CD4-positive, alpha-beta memory T cell (primary cell): ENCODE measurements at regions not wholly inside any gene's neighbourhood (a gene's known extent, or its start where the extent isn't known, plus 50 kb on each side); places are given as distances from the start of the nearest gene placed in this dataset.

Experiments
- CTCF ChIA-PET: fragments of 350-600 bp; sonication (Branson Sonifier 250); formaldehyde crosslinking; loops from one replicate; lab custom pipeline; 2021; ENCODE audit warnings: inconsistent platforms; ENCODE audit not compliant: partially characterized antibody; lab: Charles Lee
- POLR2A ChIA-PET: fragments of 350-600 bp; sonication (Branson Sonifier 250); formaldehyde crosslinking; loops from one replicate; lab custom pipeline; 2021; ENCODE audit not compliant: partially characterized antibody; lab: Charles Lee
- DNase-seq, 5 donors: peaks; one replicate each; pipeline versions ENCODE4 v3.0.0 to v3.0.0-alpha.2; 2020 to 2022; ENCODE audit warnings: mixed read lengths in 1 of 5
- H3K27ac ChIP-seq: one replicate; pipeline ENCODE4 v1.7.0; 2013; ENCODE audit warnings: low read depth, low read length
- H3K27me3 ChIP-seq: 2 replicates; pipeline ENCODE4 v1.7.0; 2013; ENCODE audit warnings: mild to moderate bottlenecking, low read length, moderate library complexity; ENCODE audit not compliant: insufficient read depth
- H3K36me3 ChIP-seq: 2 replicates; pipeline ENCODE4 v1.7.0; 2013; ENCODE audit warnings: mild to moderate bottlenecking, low read length, moderate library complexity; ENCODE audit not compliant: insufficient read depth
- H3K4me1 ChIP-seq: 2 replicates; pipeline ENCODE4 v1.7.0; 2013; ENCODE audit warnings: mild to moderate bottlenecking, low read length, moderate library complexity; ENCODE audit not compliant: insufficient read depth
- H3K4me3 ChIP-seq, 2 donors: one replicate each; pipeline ENCODE4 v1.7.0; 2013; ENCODE audit warnings: low read length in 2 of 2, mild to moderate bottlenecking in 1 of 2
- H3K9me3 ChIP-seq, 2 donors: one replicate each; pipeline ENCODE4 v1.7.0; 2013; ENCODE audit warnings: low read length in 2 of 2, control low read depth in 1 of 2; ENCODE audit not compliant: control insufficient read depth in 1 of 2
- H3K27ac Mint-ChIP-seq, 7 donors: one replicate each; pipeline ENCODE4 v1.8.0; 2020 to 2021; ENCODE audit warnings: mixed read lengths in 7 of 7, mild to moderate bottlenecking in 6 of 7, inconsistent platforms in 3 of 7, moderate library complexity in 3 of 7
- H3K27me3 Mint-ChIP-seq, 2 donors: one replicate each; pipeline ENCODE4 v1.8.0; 2020 to 2021; ENCODE audit warnings: mixed read lengths in 2 of 2
- H3K36me3 Mint-ChIP-seq, 2 donors: one replicate each; pipeline ENCODE4 v1.8.0; 2020 to 2021; ENCODE audit warnings: mixed read lengths in 2 of 2, inconsistent platforms in 1 of 2, mild to moderate bottlenecking in 1 of 2
- H3K4me1 Mint-ChIP-seq, 4 donors: one replicate each; pipeline ENCODE4 v1.8.0; 2020 to 2021; ENCODE audit warnings: mixed read lengths in 4 of 4, mild to moderate bottlenecking in 1 of 4
- H3K4me3 Mint-ChIP-seq, 8 donors: one replicate each; pipeline ENCODE4 v1.8.0; 2020 to 2021; ENCODE audit warnings: mixed read lengths in 8 of 8, mild to moderate bottlenecking in 7 of 8, moderate library complexity in 6 of 8, inconsistent platforms in 3 of 8
- H3K9me3 Mint-ChIP-seq, 8 donors: one replicate each; pipeline ENCODE4 v1.8.0; 2020 to 2021; ENCODE audit warnings: mixed read lengths in 8 of 8, mild to moderate bottlenecking in 5 of 8, inconsistent platforms in 3 of 8, moderate library complexity in 1 of 8
- intact Hi-C: fragments of 100-400 bp; cut with micrococcal nuclease; formaldehyde crosslinking; loops from one replicate; pipeline ENCODE4 v1.15.1; 2023

GRCh38 chr10:4751211-4751610, 74.8 kb upstream of the AKR1E2 start:
- intact Hi-C loops = no loop called here
- H3K4me1 Mint-ChIP-seq = no peaks in the 10 kb centered on the region
- peaks cover 13 to 43% of the 10 kb centered on the region in 2 donors for H3K27me3 Mint-ChIP-seq
- no peak overlapping the region for H3K27ac Mint-ChIP-seq
- DNase-seq = no peak
- Histone ChIP-seq H3K4me3 (no peak overlapping the region), H3K27me3 (peaks cover 5% of the 10 kb centered on the region), H3K36me3 (no peaks in the 10 kb centered on the region), H3K4me1 (no peaks in the 10 kb centered on the region), H3K27ac (no peak overlapping the region), H3K9me3 (no peaks in the 10 kb centered on the region)
- no peaks in the 10 kb centered on the region for H3K36me3 Mint-ChIP-seq
- CTCF ChIA-PET = no interaction called here
- no peaks in the 10 kb centered on the region for H3K9me3 Mint-ChIP-seq
- POLR2A ChIA-PET = no interaction called here
- H3K4me3 Mint-ChIP-seq = no peak overlapping the region

- H3K9me3 Mint-ChIP-seq = peaks cover 0 to under 1% (median 0%) of the 10 kb centered on the region in 8 donors
- Histone ChIP-seq H3K27ac (no peak overlapping the region), H3K4me3 (no peak overlapping the region), H3K9me3 (no peaks in the 10 kb centered on the region), H3K4me1 (no peaks in the 10 kb centered on the region), H3K27me3 (peaks cover 5% of the 10 kb centered on the region), H3K36me3 (no peaks in the 10 kb centered on the region)
- no peaks in the 10 kb centered on the region for H3K36me3 Mint-ChIP-seq
- POLR2A ChIA-PET = no interaction called here
- H3K27me3 Mint-ChIP-seq = peaks cover 11 to 42% of the 10 kb centered on the region in 2 donors
- H3K4me3 Mint-ChIP-seq = no peak overlapping the region
- CTCF ChIA-PET = no interaction called here
- no peak for DNase-seq
- intact Hi-C loops = no loop called here
- no peak overlapping the region for H3K27ac Mint-ChIP-seq
- no peaks in the 10 kb centered on the region for H3K4me1 Mint-ChIP-seq
These were observed 76.8 kb upstream of the AKR1E2 start for GRCh38 chr10:4749271-4749574.

- Mint-ChIP-seq H3K27ac (no peak overlapping the region), H3K4me3 (no peak overlapping the region), H3K4me1 (no peaks in the 10 kb centered on the region), H3K9me3 (peaks cover 0 to 5% (median 0%) of the 10 kb centered on the region in 8 donors), H3K36me3 (no peaks in the 10 kb centered on the region), H3K27me3 (peaks cover 14 to 44% of the 10 kb centered on the region in 2 donors)
- H3K4me1 ChIP-seq = no peaks in the 10 kb centered on the region
- intact Hi-C loops = no loop called here
- POLR2A ChIA-PET = no interaction called here
- no peaks in the 10 kb centered on the region for H3K9me3 ChIP-seq
- peaks cover 5% of the 10 kb centered on the region for H3K27me3 ChIP-seq
- no peaks in the 10 kb centered on the region for H3K36me3 ChIP-seq
- no peak overlapping the region for H3K27ac ChIP-seq
- no peak for DNase-seq
- CTCF ChIA-PET = no interaction called here
- no peak overlapping the region for H3K4me3 ChIP-seq
These were observed 77.3 kb upstream of the AKR1E2 start for GRCh38 chr10:4748491-4749270.

GRCh38 chr10:4742217-4742616, 83.8 kb upstream of the AKR1E2 start:
- H3K27ac ChIP-seq = no peak overlapping the region
- H3K36me3 Mint-ChIP-seq = no peaks in the 10 kb centered on the region
- H3K36me3 ChIP-seq = no peaks in the 10 kb centered on the region
- H3K27ac Mint-ChIP-seq = no peak overlapping the region
- no peaks in the 10 kb centered on the region for H3K27me3 ChIP-seq
- ChIA-PET POLR2A (no interaction called here), CTCF (no interaction called here)
- DNase-seq = no peak
- H3K4me1 ChIP-seq = no peaks in the 10 kb centered on the region
- H3K9me3 ChIP-seq = no peaks in the 10 kb centered on the region
- H3K4me3 ChIP-seq = no peak overlapping the region
- peaks cover 15 to 30% of the 10 kb centered on the region in 2 donors for H3K27me3 Mint-ChIP-seq
- H3K4me3 Mint-ChIP-seq = no peak overlapping the region
- no peaks in the 10 kb centered on the region for H3K4me1 Mint-ChIP-seq
- intact Hi-C loops = no loop called here
- peaks cover 0 to 6% (median 0%) of the 10 kb centered on the region in 8 donors for H3K9me3 Mint-ChIP-seq

GRCh38 chr10:4740471-4740870, 85.5 kb upstream of the AKR1E2 start:
- DNase-seq = no peak
- no peak overlapping the region for H3K4me3 ChIP-seq
- Mint-ChIP-seq H3K4me1 (no peaks in the 10 kb centered on the region), H3K27me3 (peaks cover 15 to 27% of the 10 kb centered on the region in 2 donors), H3K36me3 (no peaks in the 10 kb centered on the region), H3K27ac (no peak overlapping the region), H3K4me3 (no peak overlapping the region), H3K9me3 (peaks cover 0 to 6% (median 0%) of the 10 kb centered on the region in 8 donors)
- no peaks in the 10 kb centered on the region for H3K9me3 ChIP-seq
- CTCF ChIA-PET = no interaction called here
- POLR2A ChIA-PET = no interaction called here
- no peak overlapping the region for H3K27ac ChIP-seq
- H3K36me3 ChIP-seq = no peaks in the 10 kb centered on the region
- no peaks in the 10 kb centered on the region for H3K27me3 ChIP-seq
- intact Hi-C loops = no loop called here
- H3K4me1 ChIP-seq = no peaks in the 10 kb centered on the region

GRCh38 chr10:4736608-4737007, 89.4 kb upstream of the AKR1E2 start:
- H3K4me1 Mint-ChIP-seq = no peaks in the 10 kb centered on the region
- Histone ChIP-seq H3K4me1 (no peaks in the 10 kb centered on the region), H3K9me3 (no peaks in the 10 kb centered on the region), H3K27ac (no peak overlapping the region), H3K36me3 (no peaks in the 10 kb centered on the region), H3K4me3 (no peak overlapping the region), H3K27me3 (no peaks in the 10 kb centered on the region)
- intact Hi-C loops = no loop called here
- H3K36me3 Mint-ChIP-seq = no peaks in the 10 kb centered on the region
- no peak overlapping the region for H3K27ac Mint-ChIP-seq
- H3K4me3 Mint-ChIP-seq = no peak overlapping the region
- ChIA-PET CTCF (no interaction called here), POLR2A (no interaction called here)
- H3K27me3 Mint-ChIP-seq = peaks cover 10 to 14% of the 10 kb centered on the region in 2 donors
- DNase-seq = no peak
- no peaks in the 10 kb centered on the region for H3K9me3 Mint-ChIP-seq

GRCh38 chr10:4736183-4736582, 89.8 kb upstream of the AKR1E2 start:
- no peaks in the 10 kb centered on the region for H3K9me3 ChIP-seq
- H3K36me3 ChIP-seq = no peaks in the 10 kb centered on the region
- no peaks in the 10 kb centered on the region for H3K4me1 ChIP-seq
- H3K4me3 Mint-ChIP-seq = no peak overlapping the region
- no peaks in the 10 kb centered on the region for H3K9me3 Mint-ChIP-seq
- H3K4me3 ChIP-seq = no peak overlapping the region
- H3K4me1 Mint-ChIP-seq = no peaks in the 10 kb centered on the region
- no peak for DNase-seq
- H3K27ac Mint-ChIP-seq = no peak overlapping the region
- H3K27me3 ChIP-seq = no peaks in the 10 kb centered on the region
- CTCF ChIA-PET = no interaction called here
- no peaks in the 10 kb centered on the region for H3K36me3 Mint-ChIP-seq
- POLR2A ChIA-PET = no interaction called here
- H3K27ac ChIP-seq = no peak overlapping the region
- intact Hi-C loops = no loop called here
- peaks cover 10 to 14% of the 10 kb centered on the region in 2 donors for H3K27me3 Mint-ChIP-seq
